ENCODE measurements at regions not wholly inside any gene's neighbourhood (a gene's known extent, or its start where the extent isn't known, plus 50 kb on each side); places are given as distances from the start of the nearest gene placed in this dataset.

DNA sequence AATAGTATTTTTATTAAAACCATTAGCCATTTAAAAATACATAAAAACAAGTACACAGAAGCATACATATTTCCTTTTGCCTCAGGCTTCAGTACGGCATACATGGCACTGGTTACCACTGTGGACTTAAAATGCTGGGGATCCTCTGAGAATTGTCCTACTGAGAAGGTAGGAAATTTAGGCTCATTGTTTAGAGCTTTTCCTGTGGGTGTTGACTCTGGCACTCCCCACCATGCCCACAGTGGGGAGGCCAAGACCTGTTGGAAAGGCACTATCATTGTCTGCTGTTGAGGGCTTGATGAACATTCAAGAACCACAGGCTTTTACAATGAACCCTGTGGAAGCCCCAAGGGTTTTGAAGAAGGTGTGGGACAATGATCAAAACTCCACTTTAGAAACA is 473.4 kb downstream of the BTBD3 start:
- TF ChIP-seq GATA2 (IDR thresholded peaks at IDR 0.05; ENCODE audit: low read depth, low read length): no peak
- no peak for TF ChIP-seq GATA3 (IDR thresholded peaks at IDR 0.05; ENCODE audit: low read depth, low read length)

- TF ChIP-seq GATA2 (IDR thresholded peaks at IDR 0.05; ENCODE audit: low read depth, low read length): no peak
- TF ChIP-seq GATA3 (IDR thresholded peaks at IDR 0.05; ENCODE audit: low read depth, low read length): no peak
Observed at GRCh38 chr20:12394786-12395185, 477.1 kb downstream of the BTBD3 start.

- TF ChIP-seq GATA2 (IDR thresholded peaks at IDR 0.05; ENCODE audit: low read depth, low read length) (no peak), GATA3 (IDR thresholded peaks at IDR 0.05; ENCODE audit: low read depth, low read length) (no peak)
Observed at GRCh38 chr20:12395353-12395752, 477.7 kb downstream of the BTBD3 start.

DNA sequence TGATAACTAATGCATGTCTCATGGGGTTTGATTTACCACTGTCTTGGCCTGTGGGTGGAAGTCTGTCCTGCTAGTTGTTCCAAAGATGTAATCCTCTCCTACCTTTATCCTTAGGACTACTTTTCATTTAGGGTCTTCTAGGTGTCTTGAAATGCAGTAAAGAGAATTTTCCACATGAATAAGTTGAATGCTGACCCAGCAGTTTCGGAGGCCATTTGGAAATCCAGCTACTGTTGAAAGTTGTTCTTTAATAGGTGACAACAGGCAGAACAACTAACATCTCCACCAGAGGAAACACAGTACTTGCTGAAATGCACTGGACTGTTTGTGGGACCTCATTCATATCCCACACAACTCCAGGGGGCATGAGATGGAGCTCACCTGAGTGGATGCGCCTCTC is 478.1 kb downstream of the BTBD3 start:
- TF ChIP-seq GATA3 (IDR thresholded peaks at IDR 0.05; ENCODE audit: low read depth, low read length) (no peak), GATA2 (IDR thresholded peaks at IDR 0.05; ENCODE audit: low read depth, low read length) (no peak)

DNA sequence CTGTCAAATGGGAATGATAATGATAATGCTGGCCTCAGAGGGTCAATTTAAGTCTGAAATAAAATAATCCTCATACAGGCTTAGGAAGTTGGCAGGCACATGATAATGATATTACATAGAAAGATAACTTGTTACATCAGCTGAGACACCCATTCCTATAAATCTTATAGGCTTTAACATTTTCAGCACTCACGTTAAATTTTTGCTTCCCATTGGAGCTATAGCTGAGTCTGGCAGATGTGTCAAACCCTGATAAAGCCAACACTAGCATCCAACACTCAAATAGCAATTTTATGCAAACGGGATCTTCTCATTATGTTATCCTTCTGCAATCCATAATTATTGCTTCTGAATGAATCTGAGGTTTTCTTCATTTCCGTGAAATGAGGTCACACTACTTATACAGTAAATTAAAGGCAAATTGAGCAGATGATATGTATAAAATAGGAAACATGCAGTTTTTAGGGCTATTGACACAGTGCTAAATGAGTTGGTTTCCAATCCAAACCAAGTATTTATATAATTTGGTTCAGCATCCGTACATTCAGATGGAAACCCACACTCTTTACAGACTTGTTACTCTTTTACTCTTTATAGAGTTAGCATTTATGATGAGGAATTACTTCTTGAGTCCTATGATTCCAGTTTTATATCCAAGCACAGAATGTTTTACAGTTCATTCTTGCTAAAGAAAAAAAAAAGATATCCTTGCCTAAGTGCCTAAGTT is 481.6 kb downstream of the BTBD3 start:
- TF ChIP-seq GATA3 (IDR thresholded peaks at IDR 0.05; ENCODE audit: low read depth, low read length): no peak
- TF ChIP-seq GATA2 (IDR thresholded peaks at IDR 0.05; ENCODE audit: low read depth, low read length): no peak

DNA sequence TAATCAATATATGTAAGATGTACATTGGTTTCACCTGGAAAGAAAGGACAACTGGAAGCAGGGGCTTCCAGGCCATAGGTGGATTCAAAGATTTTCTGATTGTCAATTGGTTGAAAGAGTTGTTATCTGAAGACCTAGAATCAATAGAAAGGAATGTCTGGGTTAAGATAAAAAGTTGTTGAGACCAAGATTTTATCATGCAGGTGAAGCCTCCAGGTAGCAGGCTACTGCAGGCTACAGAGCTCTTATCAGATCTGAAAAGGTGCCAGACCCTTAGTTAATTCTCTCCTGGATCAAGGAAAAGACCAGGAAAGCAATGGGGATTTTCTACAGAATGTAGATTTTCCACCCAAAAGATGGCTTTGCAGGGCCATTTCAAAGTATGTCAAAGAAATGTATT is 487.2 kb downstream of the BTBD3 start:
- no peak for TF ChIP-seq GATA2 (IDR thresholded peaks at IDR 0.05; ENCODE audit: low read depth, low read length)
- TF ChIP-seq GATA3 (IDR thresholded peaks at IDR 0.05; ENCODE audit: low read depth, low read length): no peak

GRCh38 chr20:12406978-12407377 is 489.3 kb downstream of the BTBD3 start:
- no peak for TF ChIP-seq GATA3 (IDR thresholded peaks at IDR 0.05; ENCODE audit: low read depth, low read length)
- TF ChIP-seq GATA2 (IDR thresholded peaks at IDR 0.05; ENCODE audit: low read depth, low read length): no peak

- no peak for TF ChIP-seq GATA3 (IDR thresholded peaks at IDR 0.05; ENCODE audit: low read depth, low read length)
- TF ChIP-seq GATA2 (IDR thresholded peaks at IDR 0.05; ENCODE audit: low read depth, low read length): no peak
Observed at GRCh38 chr20:12409501-12409900, 491.8 kb downstream of the BTBD3 start.

DNA sequence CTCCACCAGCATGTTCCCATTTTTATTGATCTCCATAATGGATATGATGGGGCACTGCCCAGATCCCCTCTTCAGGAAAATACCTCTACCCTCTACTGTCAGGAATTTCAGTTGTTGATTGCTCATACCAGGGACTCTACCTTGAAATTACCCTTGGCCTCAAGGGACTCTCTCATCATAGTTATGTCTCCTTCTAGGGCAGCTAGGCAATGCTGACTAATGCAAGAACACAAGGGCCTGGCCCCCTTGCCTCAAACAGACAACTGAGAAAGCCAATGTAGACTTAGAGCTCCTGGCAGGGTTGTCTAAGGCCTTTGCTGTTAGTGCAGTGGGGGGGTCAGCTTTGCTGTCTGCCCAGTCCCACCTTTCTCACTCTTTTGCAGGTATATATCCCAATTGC is 493.1 kb downstream of the BTBD3 start:
- TF ChIP-seq GATA2 (IDR thresholded peaks at IDR 0.05; ENCODE audit: low read depth, low read length): no peak
- no peak for TF ChIP-seq GATA3 (IDR thresholded peaks at IDR 0.05; ENCODE audit: low read depth, low read length)

GRCh38 chr20:12411246-12411940 is 493.7 kb downstream of the BTBD3 start:
- TF ChIP-seq GATA3 (IDR thresholded peaks at IDR 0.05; ENCODE audit: low read depth, low read length) (no peak), GATA2 (IDR thresholded peaks at IDR 0.05; ENCODE audit: low read depth, low read length) (no peak)

- TF ChIP-seq GATA2 (IDR thresholded peaks at IDR 0.05; ENCODE audit: low read depth, low read length) (no peak), GATA3 (IDR thresholded peaks at IDR 0.05; ENCODE audit: low read depth, low read length) (no peak)
Observed at GRCh38 chr20:12413116-12413515, 495.4 kb downstream of the BTBD3 start.

DNA sequence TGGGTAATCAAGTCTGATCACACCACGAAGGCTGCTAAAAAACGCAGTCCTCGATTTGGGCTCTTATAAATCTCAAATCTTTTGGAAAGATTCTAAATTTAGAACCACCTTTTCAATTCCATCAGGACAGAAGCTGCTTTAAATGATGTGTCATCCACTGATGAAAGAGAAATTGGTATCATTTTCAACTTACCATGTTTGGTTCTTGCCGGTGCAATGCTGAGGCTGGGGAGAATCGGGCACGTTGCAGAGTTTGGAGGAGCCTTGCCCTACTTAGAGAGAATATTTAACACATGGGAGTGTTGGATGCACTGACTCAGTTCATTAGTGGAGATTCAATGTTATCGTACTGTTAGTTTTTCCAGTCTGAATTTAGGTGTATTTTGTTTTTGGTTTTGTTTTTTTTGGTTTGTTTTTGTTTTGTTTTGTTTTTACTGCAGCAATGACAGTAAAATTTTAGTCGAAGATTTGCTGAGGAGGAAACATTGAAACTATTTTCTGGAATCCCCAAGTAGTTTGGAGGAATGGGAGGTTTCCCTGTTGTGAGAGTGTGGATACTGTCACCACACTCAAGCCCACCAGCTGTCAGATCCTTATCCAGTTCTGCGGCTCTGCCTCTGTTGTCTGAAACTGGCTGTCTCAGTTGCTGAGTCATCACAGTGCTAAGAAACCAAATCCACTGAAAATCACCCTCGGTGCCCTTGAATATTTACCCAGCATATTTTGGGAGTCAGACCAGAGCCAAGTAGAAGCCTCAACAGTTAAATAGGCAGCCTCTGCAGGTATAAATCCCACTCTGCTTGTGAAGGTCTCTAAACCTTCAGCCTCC is 497.0 kb downstream of the BTBD3 start:
- TF ChIP-seq GATA2 (IDR thresholded peaks at IDR 0.05; ENCODE audit: low read depth, low read length) (peak; percentile 93), GATA3 (IDR thresholded peaks at IDR 0.05; ENCODE audit: low read depth, low read length) (peak; percentile 73)

- no peak for TF ChIP-seq GATA2 (IDR thresholded peaks at IDR 0.05; ENCODE audit: low read depth, low read length)
- no peak for TF ChIP-seq GATA3 (IDR thresholded peaks at IDR 0.05; ENCODE audit: low read depth, low read length)
Observed at GRCh38 chr20:12416281-12416680, 498.6 kb downstream of the BTBD3 start.

- TF ChIP-seq GATA2 (IDR thresholded peaks at IDR 0.05; ENCODE audit: low read depth, low read length): no peak
- no peak for TF ChIP-seq GATA3 (IDR thresholded peaks at IDR 0.05; ENCODE audit: low read depth, low read length)
Observed at GRCh38 chr20:12433724-12434123, 516.0 kb downstream of the BTBD3 start.

All from SH-SY5Y (cell line).